Erythroblast (primary cell): ENCODE measurements at regions not wholly inside any gene's neighbourhood (a gene's known extent, or its start where the extent isn't known, plus 50 kb on each side); places are given as distances from the start of the nearest gene placed in this dataset.

Source experiments
- GATA1 ChIP-seq: IDR thresholded peaks from 2 replicates; pipeline ENCODE4 v1.6.1; 2011; ENCODE audit warnings: low read depth, mild to moderate bottlenecking, control low read depth, low read length, moderate library complexity
- POLR2A ChIP-seq: IDR thresholded peaks from 2 replicates; pipeline ENCODE4 v1.6.1; 2011; ENCODE audit warnings: mild to moderate bottlenecking, low read length

GRCh38 chr3:106969596-106969995 is 407.6 kb upstream of the CCDC54 start:
- TF ChIP-seq POLR2A (no peak), GATA1 (no peak)
